ENCODE measurements at regions not wholly inside any gene's neighbourhood (a gene's known extent, or its start where the extent isn't known, plus 50 kb on each side); places are given as distances from the start of the nearest gene placed in this dataset.

DNA sequence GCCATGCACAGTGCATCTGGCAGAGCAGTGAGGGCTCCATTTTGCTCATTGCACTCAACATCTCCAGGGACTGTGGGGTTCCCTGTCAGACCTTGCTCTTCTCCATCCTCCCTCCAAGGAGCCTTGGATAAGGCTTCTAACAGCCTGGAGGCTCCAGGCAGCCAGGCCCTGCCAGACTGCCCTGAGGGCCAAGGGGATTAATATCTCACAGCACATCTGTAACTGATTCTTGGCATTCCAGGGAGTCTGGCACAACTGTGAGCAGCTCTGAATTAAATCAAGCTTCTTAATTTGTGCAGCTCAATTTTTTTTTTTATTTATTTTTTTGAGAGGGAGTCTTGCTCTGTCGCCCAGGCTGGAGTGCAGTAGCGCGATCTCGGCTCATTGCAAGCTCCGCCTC, 224.5 kb upstream of the PGRMC2 start:
- H3K27me3 ChIP-seq (ENCODE audit: low read depth), result no peaks in the 10 kb centered on the region
- no peaks in the 10 kb centered on the region for H3K36me3 ChIP-seq (replicated peaks)
- H3K9me3 ChIP-seq, result no peaks in the 10 kb centered on the region; the same call in 1 of the 2 replicates
- H3K4me3 ChIP-seq, result no peak overlapping the region
- in situ Hi-C loops (cut with MboI; ENCODE audit: low sequenced_read_pairs), result no loop called here
- DNase-seq (ENCODE audit: low spot score in 2 of 2), result peak in 1 of 2 experiments; percentile 24
- peaks cover 11% of the 10 kb centered on the region for H3K4me1 ChIP-seq

DNA sequence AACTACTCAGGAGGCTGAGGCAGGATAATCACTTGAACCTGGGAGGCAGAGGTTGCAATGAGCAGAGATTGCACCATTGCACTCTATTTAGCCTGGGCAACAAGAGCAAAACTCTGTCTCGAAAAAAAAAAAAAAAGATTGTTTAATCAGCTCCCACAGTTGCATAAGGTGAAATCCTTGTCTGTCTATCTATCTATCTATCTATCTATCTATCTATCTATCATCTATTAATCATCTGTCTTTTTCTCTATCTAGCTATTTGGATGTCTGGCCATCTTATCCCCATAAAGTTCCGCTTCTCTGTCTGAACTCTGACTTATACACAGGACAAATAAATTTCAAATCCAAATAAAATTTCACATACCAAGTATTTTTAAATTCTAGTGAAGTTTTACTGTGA, 223.2 kb upstream of the PGRMC2 start:
- peaks cover 11% of the 10 kb centered on the region for H3K4me1 ChIP-seq
- no peak overlapping the region for H3K4me3 ChIP-seq
- no peaks in the 10 kb centered on the region for H3K36me3 ChIP-seq (replicated peaks)
- in situ Hi-C loops (cut with MboI; ENCODE audit: low sequenced_read_pairs), result no loop called here
- no peaks in the 10 kb centered on the region for H3K27me3 ChIP-seq (ENCODE audit: low read depth)
- no peak for DNase-seq (ENCODE audit: low spot score in 2 of 2)
- no peaks in the 10 kb centered on the region; the same call in 1 of the 2 replicates for H3K9me3 ChIP-seq

DNA sequence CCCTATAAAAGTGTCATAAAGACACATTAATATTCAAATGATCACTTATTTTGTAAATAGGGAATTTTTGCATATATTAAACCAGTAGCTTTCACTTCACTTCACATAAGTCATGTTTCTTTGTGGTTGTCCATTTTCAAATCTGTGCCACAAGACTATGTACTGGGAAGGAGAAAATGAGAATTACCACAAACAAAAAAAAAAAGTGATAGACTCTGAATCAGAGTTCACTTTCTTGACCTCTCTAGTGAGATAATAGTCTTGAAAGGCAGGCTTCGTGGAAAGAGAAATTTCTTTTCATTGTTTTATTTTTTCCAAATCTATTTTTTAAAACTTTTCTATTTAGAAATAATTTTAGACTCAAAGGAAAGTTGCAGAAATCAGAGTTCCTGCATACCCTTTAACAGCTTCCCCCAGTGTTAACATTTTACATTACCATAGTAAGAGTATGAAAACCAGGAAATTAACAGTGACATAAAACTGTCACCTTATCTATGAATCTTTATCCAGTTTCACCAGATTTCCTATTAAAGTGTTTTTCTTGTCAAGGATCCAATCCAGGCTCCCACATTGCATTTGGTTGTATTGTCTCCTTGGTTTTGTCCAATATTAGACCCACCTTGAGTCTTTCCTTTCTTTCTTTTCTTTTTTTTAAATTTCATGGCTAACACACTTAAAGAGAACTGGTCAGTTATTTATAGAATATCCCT, 215.4 kb upstream of the PGRMC2 start:
- H3K27me3 ChIP-seq (ENCODE audit: low read depth), result no peaks in the 10 kb centered on the region
- H3K4me3 ChIP-seq, result no peak overlapping the region
- in situ Hi-C loops (cut with MboI; ENCODE audit: low sequenced_read_pairs), result no loop called here
- no peaks in the 10 kb centered on the region for H3K9me3 ChIP-seq
- no peak for DNase-seq (ENCODE audit: low spot score in 2 of 2)
- no peaks in the 10 kb centered on the region for H3K36me3 ChIP-seq (replicated peaks)
- H3K4me1 ChIP-seq, result peaks cover 4% of the 10 kb centered on the region

DNA sequence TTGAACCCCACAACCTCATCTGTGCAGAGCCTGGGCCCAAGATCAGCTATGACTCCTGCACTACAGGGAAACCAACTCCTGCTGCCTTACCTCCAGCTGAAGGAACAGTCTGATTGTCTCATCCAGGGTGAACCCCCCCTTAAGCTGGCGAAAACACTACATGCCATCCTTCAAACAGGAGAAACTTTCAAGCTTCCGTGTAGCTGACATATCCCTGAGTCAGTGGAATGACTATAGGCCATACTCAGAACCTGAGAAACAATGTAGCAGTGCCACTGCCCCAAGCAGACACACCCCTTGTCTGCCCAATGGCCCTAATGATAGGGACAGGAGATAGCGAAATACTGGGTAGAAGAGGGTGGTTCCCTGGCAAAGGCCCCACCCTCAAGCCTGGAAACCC, 213.6 kb upstream of the PGRMC2 start:
- DNase-seq (ENCODE audit: low spot score in 2 of 2), result no peak
- no peaks in the 10 kb centered on the region for H3K27me3 ChIP-seq (ENCODE audit: low read depth)
- H3K4me3 ChIP-seq, result no peak overlapping the region
- in situ Hi-C loops (cut with MboI; ENCODE audit: low sequenced_read_pairs), result no loop called here
- no peaks in the 10 kb centered on the region for H3K9me3 ChIP-seq
- H3K4me1 ChIP-seq, result no peaks in the 10 kb centered on the region
- no peaks in the 10 kb centered on the region for H3K36me3 ChIP-seq (replicated peaks)

DNA sequence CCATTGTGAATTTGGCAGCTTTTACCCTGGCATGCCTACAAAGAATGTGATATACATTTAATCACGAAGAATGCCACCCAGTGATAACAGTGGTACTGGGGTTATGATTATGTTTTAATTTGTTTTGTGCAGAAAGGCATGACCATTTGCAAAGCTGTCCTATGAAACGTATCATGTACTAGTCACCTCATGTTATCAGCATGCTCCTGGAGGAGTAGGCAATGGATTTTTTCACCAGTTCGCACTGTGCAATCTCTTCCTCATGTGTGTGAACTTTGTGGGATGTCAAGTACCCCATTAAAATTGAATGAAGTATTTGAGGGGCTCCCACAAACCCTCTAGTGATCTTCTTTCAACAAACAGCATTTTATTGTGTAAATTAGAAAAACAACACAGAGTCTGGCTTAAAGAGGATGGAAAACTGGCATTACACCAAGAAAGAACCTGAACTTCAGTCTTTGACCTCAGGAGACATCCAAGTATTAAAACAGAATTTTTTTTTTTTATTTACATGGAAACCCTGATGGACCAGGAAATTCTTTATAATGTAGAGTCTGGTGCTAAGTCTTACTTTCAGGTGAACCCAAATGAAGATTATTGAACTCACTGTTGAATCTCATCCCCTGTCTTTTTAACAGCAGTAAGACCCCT, 200.6 kb upstream of the PGRMC2 start:
- no peaks in the 10 kb centered on the region; the same call in 1 of the 2 replicates for H3K4me1 ChIP-seq
- no peaks in the 10 kb centered on the region for H3K27me3 ChIP-seq (ENCODE audit: low read depth)
- no peaks in the 10 kb centered on the region; the same call in 1 of the 2 replicates for H3K9me3 ChIP-seq
- H3K4me3 ChIP-seq, result no peak overlapping the region
- no peaks in the 10 kb centered on the region for H3K36me3 ChIP-seq (replicated peaks)
- DNase-seq (ENCODE audit: low spot score in 2 of 2), result no peak
- in situ Hi-C loops (cut with MboI; ENCODE audit: low sequenced_read_pairs), result no loop called here

DNA sequence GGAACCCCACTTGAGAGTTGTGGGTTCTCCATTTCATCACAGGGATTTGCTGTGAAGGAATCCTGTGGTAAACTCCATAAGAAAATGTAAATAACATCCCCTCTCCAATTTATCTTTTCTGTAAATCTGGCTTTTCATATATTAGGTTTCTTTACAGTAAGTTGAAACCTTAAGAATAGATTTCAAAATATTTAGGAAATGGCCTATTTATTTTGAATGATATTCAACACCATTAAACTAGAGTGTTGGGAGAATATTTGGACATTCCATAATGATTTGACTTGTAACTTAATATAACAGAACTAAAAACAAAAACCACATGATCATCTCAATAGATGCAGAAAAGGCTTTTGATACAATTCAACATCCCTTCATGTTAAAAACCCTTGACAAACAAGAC, 197.3 kb upstream of the PGRMC2 start:
- in situ Hi-C loops (cut with MboI; ENCODE audit: low sequenced_read_pairs), result no loop called here
- H3K4me1 ChIP-seq, result peaks cover 2% of the 10 kb centered on the region; the same call in 1 of the 2 replicates

DNA sequence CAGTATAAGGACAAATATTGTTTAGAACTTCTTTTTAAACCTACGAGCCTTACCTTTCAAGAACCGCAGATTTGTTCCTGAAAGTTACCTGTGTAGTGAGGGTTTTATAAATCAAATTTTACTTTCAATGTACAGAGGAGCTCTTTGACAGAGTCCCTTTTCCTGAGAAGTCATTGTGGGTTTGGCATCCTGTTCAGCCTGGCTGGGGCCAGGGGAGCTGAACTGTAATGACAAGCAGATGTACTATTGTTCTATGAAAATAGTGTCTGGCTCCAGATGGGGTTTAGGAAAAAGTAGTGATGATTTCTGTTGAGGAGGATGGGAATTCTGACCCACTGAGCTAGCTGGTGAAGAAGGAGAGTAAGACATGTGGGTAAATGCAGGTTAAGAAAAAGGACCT, 196.2 kb upstream of the PGRMC2 start:
- in situ Hi-C loops (cut with MboI; ENCODE audit: low sequenced_read_pairs), result no loop called here
- Histone ChIP-seq H3K36me3 (replicated peaks) (no peaks in the 10 kb centered on the region), H3K9me3 (no peaks in the 10 kb centered on the region), H3K4me3 (no peak overlapping the region), H3K27me3 (ENCODE audit: low read depth) (no peaks in the 10 kb centered on the region), H3K4me1 (peaks cover 2% of the 10 kb centered on the region; the same call in 1 of the 2 replicates)
- no peak for DNase-seq (ENCODE audit: low spot score in 2 of 2)

More for the DNA sequence above, 197.3 kb upstream of the PGRMC2 start:
- no peak overlapping the region for H3K4me3 ChIP-seq
- no peaks in the 10 kb centered on the region for H3K9me3 ChIP-seq
- H3K27me3 ChIP-seq (ENCODE audit: low read depth), result no peaks in the 10 kb centered on the region
- no peaks in the 10 kb centered on the region for H3K36me3 ChIP-seq (replicated peaks)
- no peak for DNase-seq (ENCODE audit: low spot score in 2 of 2)

DNA sequence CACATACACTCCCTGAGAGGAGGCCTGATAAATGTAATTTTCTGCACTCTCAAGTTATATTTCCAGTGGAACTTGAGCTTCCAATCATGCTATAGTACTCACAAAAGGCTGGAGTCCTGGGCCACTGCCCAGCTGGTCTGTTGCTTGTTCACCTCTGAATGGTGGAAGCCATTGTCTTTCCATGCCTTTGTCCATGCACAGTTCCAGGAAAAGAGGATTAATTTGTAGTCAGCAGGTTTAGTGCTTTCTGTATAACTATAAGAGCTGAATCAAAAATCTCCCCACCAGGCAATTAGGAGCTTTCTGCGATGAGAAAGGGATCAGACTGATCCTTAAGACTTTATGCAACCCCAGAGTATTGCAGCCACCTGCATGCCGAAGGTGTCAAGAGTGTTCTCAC, 195.4 kb upstream of the PGRMC2 start:
- Histone ChIP-seq H3K27me3 (ENCODE audit: low read depth) (no peaks in the 10 kb centered on the region), H3K9me3 (no peaks in the 10 kb centered on the region), H3K4me3 (no peak overlapping the region), H3K36me3 (replicated peaks) (no peaks in the 10 kb centered on the region), H3K4me1 (peaks cover 2% of the 10 kb centered on the region; the same call in 1 of the 2 replicates)
- peak; percentile 58 to 60 for DNase-seq (ENCODE audit: low spot score in 2 of 2)
- in situ Hi-C loops (cut with MboI; ENCODE audit: low sequenced_read_pairs), result no loop called here

DNA sequence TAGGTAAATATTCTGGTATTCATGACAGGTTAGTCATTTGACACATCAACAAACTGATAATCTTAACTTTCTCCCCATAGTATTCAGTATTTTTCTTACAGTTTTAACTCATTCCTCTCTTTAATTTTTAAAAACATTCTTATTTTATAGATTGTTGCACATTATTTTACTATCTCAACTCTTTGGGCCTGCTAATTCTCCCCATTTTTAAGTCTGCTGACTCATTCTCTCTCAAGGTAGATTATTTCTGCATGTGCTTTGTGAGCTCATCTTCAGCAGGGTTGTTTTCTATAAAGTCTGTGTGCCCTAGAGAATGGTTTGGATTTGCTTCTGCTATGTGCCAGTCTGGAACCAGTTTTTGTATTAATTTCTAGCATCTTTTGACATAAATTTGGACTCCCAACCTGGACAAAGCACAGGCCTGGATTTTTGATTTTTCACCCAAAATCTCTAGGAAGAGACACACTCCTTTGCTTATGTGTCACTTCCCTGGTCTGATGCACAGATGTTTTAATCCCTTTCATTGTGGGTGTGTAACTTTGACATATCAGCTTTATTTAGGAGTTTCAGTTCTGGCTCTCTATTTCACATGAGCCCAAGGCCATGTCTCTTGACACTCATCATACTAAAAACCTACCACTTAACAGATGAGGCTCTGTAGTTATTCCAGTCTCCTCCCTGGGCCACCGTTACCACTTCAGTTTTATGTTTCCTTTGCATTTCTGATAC, 194.3 kb upstream of the PGRMC2 start:
- Histone ChIP-seq H3K4me3 (no peak overlapping the region), H3K36me3 (replicated peaks) (no peaks in the 10 kb centered on the region), H3K27me3 (ENCODE audit: low read depth) (no peaks in the 10 kb centered on the region), H3K4me1 (peaks cover 2% of the 10 kb centered on the region; the same call in 1 of the 2 replicates), H3K9me3 (no peaks in the 10 kb centered on the region)
- in situ Hi-C loops (cut with MboI; ENCODE audit: low sequenced_read_pairs), result no loop called here
- no peak for DNase-seq (ENCODE audit: low spot score in 2 of 2)

DNA sequence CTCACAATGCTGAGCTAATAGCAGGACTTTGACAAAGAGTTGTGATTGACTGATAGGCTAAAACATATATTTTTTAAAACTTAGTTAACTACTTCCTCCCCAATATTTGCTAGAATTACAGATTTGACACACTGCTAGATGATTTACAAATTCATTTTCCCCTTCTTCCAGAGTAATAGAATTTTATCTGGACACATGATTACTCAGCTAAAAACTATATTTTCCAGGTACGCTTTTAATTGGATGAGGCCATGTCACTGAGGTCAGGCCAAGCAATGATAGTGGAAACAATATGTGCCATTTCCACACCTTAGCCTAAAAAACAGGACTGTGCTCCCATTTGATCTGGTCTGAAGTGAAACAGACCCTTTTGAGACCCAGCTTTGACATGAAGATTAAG, 193.3 kb upstream of the PGRMC2 start:
- in situ Hi-C loops (cut with MboI; ENCODE audit: low sequenced_read_pairs), result no loop called here
- Histone ChIP-seq H3K27me3 (ENCODE audit: low read depth) (no peaks in the 10 kb centered on the region), H3K36me3 (replicated peaks) (no peaks in the 10 kb centered on the region), H3K4me1 (peaks cover 8% of the 10 kb centered on the region; the same call in 1 of the 2 replicates), H3K4me3 (no peak overlapping the region), H3K9me3 (no peaks in the 10 kb centered on the region)
- DNase-seq (ENCODE audit: low spot score in 2 of 2), result no peak

DNA sequence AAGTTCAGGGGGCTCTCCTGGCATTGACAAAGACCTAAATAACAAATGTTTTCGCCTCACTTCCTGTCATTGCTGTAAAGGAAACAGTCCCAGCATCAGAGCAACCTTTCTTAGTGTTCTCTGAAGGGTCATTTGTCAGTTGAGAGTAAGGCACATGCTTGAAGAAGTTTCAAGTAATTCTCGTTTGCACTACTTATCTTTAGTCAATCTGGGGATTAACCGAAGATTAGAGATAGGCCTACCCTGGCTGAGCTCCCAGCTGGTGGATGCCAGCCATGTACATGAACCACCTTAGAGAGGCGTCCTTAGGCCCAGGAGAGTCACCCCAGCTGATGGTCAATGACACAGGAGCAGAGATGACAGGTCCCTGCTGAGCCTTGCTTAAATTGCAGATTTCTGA, 189.9 kb upstream of the PGRMC2 start:
- no peak for DNase-seq (ENCODE audit: low spot score in 2 of 2)
- in situ Hi-C loops (cut with MboI; ENCODE audit: low sequenced_read_pairs), result no loop called here
- no peaks in the 10 kb centered on the region for H3K36me3 ChIP-seq (replicated peaks)
- H3K9me3 ChIP-seq, result no peaks in the 10 kb centered on the region; the same call in 1 of the 2 replicates
- H3K4me3 ChIP-seq, result no peak overlapping the region
- H3K4me1 ChIP-seq, result peaks cover 5% of the 10 kb centered on the region; the same call in 1 of the 2 replicates
- H3K27me3 ChIP-seq (ENCODE audit: low read depth), result no peaks in the 10 kb centered on the region

DNA sequence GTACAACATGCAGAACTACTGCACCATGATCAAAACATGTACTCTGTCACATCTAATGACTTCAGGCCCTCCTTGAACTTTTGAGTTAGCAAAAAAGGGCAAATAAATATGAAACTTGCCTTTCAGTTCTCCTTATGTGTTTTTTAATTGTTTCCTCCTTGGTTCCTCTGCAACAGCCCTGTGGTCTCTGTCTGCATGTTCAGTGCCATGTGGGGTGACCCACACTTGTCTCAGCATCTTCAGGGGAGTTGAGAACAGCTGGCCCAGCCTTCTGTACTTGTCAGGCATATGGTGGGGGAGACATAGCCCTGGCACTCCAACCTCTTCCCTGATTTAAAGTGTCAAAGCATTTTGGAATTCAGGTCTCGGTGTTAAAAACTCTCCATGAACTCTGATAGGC, 188.0 kb upstream of the PGRMC2 start:
- Histone ChIP-seq H3K4me1 (peaks cover 5% of the 10 kb centered on the region; the same call in 1 of the 2 replicates), H3K4me3 (no peak overlapping the region), H3K27me3 (ENCODE audit: low read depth) (no peaks in the 10 kb centered on the region), H3K9me3 (no peaks in the 10 kb centered on the region; the same call in 1 of the 2 replicates), H3K36me3 (replicated peaks) (no peaks in the 10 kb centered on the region)
- no peak for DNase-seq (ENCODE audit: low spot score in 2 of 2)
- in situ Hi-C loops (cut with MboI; ENCODE audit: low sequenced_read_pairs), result no loop called here

DNA sequence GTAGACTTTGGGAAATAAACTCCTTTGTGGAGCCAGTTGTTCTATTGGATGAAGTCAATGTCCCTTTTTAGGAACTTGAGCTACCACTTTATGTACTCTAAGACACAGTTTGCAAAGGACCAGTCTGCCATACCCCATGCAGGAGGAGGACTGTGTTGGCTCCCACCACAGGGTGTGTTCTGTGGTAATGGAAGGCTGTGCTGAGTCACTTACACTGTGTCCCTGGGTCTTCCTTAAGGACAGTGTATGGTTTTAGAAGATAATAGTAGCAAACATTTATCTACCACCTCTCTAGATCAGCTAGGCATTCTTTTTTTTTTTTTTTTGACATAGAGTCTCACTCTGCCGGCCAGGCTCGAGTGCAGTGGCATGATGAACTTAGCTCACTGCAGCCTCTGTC, 184.0 kb upstream of the PGRMC2 start:
- Histone ChIP-seq H3K4me3 (no peak overlapping the region), H3K9me3 (no peaks in the 10 kb centered on the region; the same call in 1 of the 2 replicates), H3K36me3 (replicated peaks) (no peaks in the 10 kb centered on the region), H3K4me1 (peaks cover 3% of the 10 kb centered on the region; the same call in 1 of the 2 replicates), H3K27me3 (ENCODE audit: low read depth) (no peaks in the 10 kb centered on the region)
- no peak for DNase-seq (ENCODE audit: low spot score in 2 of 2)
- in situ Hi-C loops (cut with MboI; ENCODE audit: low sequenced_read_pairs), result no loop called here
